ENCODE measurements at regions not wholly inside any gene's neighbourhood (a gene's known extent, or its start where the extent isn't known, plus 50 kb on each side); places are given as distances from the start of the nearest gene placed in this dataset.

GRCh38 chr5:17411436-17412402 is 86.3 kb upstream of the TAF11L2 start:
- H3K9me3 Mint-ChIP-seq: peaks cover 3 to 4% of the 10 kb centered on the region in 2 donors
- no peak overlapping the region for H3K4me3 Mint-ChIP-seq
- no peaks in the 10 kb centered on the region for H3K4me1 Mint-ChIP-seq
- no peaks in the 10 kb centered on the region for H3K36me3 Mint-ChIP-seq
- ATAC-seq (no peak), DNase-seq (no peak)
- Histone ChIP-seq H3K27me3 (ENCODE audit: control insufficient read depth, insufficient read depth, low read length) (no peaks in the 10 kb centered on the region), H3K4me1 (ENCODE audit: control insufficient read depth, insufficient read depth, low read length) (no peaks in the 10 kb centered on the region), H3K9me3 (ENCODE audit: control insufficient read depth, insufficient read depth, low read length) (no peaks in the 10 kb centered on the region), H3K27ac (ENCODE audit: low read length) (no peak overlapping the region), H3K4me3 (ENCODE audit: low read length) (no peak overlapping the region), H3K36me3 (ENCODE audit: control insufficient read depth, insufficient read depth, low read length) (no peaks in the 10 kb centered on the region)
- TF ChIP-seq, protein P1, sequence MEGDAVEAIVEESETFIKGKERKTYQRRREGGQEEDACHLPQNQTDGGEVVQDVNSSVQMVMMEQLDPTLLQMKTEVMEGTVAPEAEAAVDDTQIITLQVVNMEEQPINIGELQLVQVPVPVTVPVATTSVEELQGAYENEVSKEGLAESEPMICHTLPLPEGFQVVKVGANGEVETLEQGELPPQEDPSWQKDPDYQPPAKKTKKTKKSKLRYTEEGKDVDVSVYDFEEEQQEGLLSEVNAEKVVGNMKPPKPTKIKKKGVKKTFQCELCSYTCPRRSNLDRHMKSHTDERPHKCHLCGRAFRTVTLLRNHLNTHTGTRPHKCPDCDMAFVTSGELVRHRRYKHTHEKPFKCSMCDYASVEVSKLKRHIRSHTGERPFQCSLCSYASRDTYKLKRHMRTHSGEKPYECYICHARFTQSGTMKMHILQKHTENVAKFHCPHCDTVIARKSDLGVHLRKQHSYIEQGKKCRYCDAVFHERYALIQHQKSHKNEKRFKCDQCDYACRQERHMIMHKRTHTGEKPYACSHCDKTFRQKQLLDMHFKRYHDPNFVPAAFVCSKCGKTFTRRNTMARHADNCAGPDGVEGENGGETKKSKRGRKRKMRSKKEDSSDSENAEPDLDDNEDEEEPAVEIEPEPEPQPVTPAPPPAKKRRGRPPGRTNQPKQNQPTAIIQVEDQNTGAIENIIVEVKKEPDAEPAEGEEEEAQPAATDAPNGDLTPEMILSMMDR (IDR thresholded peaks at IDR 0.05): no peak
- H3K27me3 Mint-ChIP-seq (ENCODE audit: low read depth in 2 of 2): no peaks in the 10 kb centered on the region
- no peak overlapping the region for H3K27ac Mint-ChIP-seq
- intact Hi-C loops (cut with micrococcal nuclease): no loop called here
- 92% methylated on average over 10 of the region's 11 CpGs for WGBS (ENCODE audit: insufficient coverage)

- H3K4me3 ChIP-seq (ENCODE audit: low read length): no peak overlapping the region
- WGBS (ENCODE audit: insufficient coverage): 45% methylated on average over 8 of the region's 9 CpGs
- no peaks in the 10 kb centered on the region for H3K27me3 ChIP-seq (ENCODE audit: control insufficient read depth, insufficient read depth, low read length)
- no peak for DNase-seq
- TF ChIP-seq, protein P1 (IDR thresholded peaks at IDR 0.05): no peak
- no peak for ATAC-seq
- Mint-ChIP-seq H3K27me3 (ENCODE audit: low read depth in 2 of 2) (no peaks in the 10 kb centered on the region), H3K4me3 (no peak overlapping the region), H3K36me3 (no peaks in the 10 kb centered on the region), H3K4me1 (no peaks in the 10 kb centered on the region), H3K27ac (no peak overlapping the region), H3K9me3 (peaks cover 0 to 4% of the 10 kb centered on the region in 2 donors)
- intact Hi-C loops (cut with micrococcal nuclease): no loop called here
- H3K27ac ChIP-seq (ENCODE audit: low read length): no peak overlapping the region
- H3K9me3 ChIP-seq (ENCODE audit: control insufficient read depth, insufficient read depth, low read length): no peaks in the 10 kb centered on the region
- H3K4me1 ChIP-seq (ENCODE audit: control insufficient read depth, insufficient read depth, low read length): no peaks in the 10 kb centered on the region
- no peaks in the 10 kb centered on the region for H3K36me3 ChIP-seq (ENCODE audit: control insufficient read depth, insufficient read depth, low read length)
Measured at GRCh38 chr5:17412760-17413671, 85.0 kb upstream of the TAF11L2 start.

DNA sequence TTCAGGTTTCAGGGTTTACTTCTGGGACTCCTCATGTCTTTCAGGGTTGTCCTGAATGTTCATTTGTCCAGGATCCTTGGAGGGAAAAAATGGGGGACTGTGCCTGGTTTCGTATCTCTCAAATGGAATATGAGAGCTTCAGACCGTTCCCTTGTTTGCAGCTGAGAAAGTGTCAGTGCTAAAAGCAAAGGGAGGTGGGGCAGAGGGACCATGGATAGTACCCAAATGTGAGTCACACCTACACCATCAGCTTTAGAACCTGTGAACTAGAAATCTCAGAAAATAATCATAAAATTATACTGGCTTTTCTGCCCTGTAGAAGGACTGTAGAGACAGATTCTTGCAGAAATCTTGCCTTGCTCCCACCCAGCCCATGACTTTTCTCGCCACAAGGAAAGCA is 84.3 kb upstream of the TAF11L2 start:
- no peaks in the 10 kb centered on the region for H3K9me3 ChIP-seq (ENCODE audit: control insufficient read depth, insufficient read depth, low read length)
- H3K27me3 ChIP-seq (ENCODE audit: control insufficient read depth, insufficient read depth, low read length): no peaks in the 10 kb centered on the region
- no peak overlapping the region for H3K4me3 Mint-ChIP-seq
- 84% methylated on average over 3 of the region's 3 CpGs for WGBS (ENCODE audit: insufficient coverage)
- TF ChIP-seq, protein P1 (IDR thresholded peaks at IDR 0.05): no peak
- H3K9me3 Mint-ChIP-seq: peaks cover 2 to 4% of the 10 kb centered on the region in 2 donors
- H3K27ac ChIP-seq (ENCODE audit: low read length): no peak overlapping the region
- H3K36me3 ChIP-seq (ENCODE audit: control insufficient read depth, insufficient read depth, low read length): no peaks in the 10 kb centered on the region
- no peaks in the 10 kb centered on the region for H3K4me1 ChIP-seq (ENCODE audit: control insufficient read depth, insufficient read depth, low read length)
- no peak for DNase-seq
- H3K27ac Mint-ChIP-seq: no peak overlapping the region
- H3K4me1 Mint-ChIP-seq: no peaks in the 10 kb centered on the region
- intact Hi-C loops (cut with micrococcal nuclease): no loop called here
- H3K27me3 Mint-ChIP-seq (ENCODE audit: low read depth in 2 of 2): no peaks in the 10 kb centered on the region
- H3K4me3 ChIP-seq (ENCODE audit: low read length): no peak overlapping the region
- ATAC-seq: no peak
- no peaks in the 10 kb centered on the region for H3K36me3 Mint-ChIP-seq
